Activated naive CD8-positive, alpha-beta T cell treated with anti-CD3 and anti-CD28 coated beads, Interleukin-2, amount 50 U/mL, for 16 hours (primary cell): ENCODE measurements at regions not wholly inside any gene's neighbourhood (a gene's known extent, or its start where the extent isn't known, plus 50 kb on each side); places are given as distances from the start of the nearest gene placed in this dataset.
"Not testable (repeated sequence)": the region's sequence is repeated elsewhere in the genome, so short reads cannot be mapped to it uniquely, and the experiment has no call there.

ENCODE experiments used
- DNase-seq: peaks from one replicate; pipeline ENCODE4 v3.0.0-alpha.2; 2020; ENCODE audit warnings: low read depth, low spot score

DNA sequence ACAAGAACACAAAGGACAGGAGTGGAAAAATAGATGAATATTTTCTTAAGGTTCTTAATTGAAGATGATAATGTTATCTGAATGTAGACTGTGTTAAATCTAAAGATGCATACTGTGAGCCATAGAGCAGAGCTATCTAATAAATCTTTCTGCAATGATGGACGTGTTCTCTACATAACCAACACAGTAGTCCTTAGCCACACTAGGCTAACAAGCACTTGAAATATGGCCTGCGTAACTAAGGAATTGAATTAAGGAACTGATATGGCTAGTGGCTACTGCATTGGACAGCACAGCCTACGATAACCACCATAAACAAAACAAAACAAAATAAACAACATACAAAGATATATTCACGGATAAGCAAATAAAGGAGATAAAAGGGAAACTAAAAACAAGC, 181.3 kb downstream of the LYPLAL1 start:
- no peak for DNase-seq

DNA sequence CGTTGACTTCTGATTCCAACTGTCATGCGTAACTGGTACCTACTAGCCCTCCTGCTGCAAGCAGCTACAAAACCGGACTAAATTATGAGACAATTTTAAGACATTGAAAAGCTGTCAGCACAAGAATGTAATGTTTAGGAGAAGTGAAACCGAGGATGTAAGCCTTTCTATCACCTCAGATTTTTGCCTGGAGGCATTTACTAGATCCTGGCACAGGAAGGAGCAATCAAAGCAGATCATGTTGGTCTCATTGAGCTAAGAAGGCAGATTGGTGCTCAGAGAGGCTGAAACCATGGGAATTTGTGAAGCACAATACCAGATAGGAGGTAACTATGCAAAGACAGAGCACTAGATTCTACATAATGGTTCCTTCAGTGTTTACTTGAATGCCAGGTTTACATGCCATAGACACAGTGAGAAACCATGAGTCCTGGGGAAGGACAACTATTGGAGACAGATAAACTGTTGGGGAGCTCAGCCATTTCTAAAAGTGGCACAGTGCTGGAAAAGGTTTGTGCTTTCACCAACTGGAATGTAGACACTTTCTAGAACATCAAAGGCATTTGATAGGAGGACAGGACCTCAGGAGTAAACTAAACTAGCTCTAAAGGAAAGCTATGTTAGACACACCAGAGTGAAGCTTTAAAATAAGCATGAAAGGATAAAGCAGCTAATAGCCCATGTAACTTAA, 179.4 kb downstream of the LYPLAL1 start:
- DNase-seq, result no peak

DNA sequence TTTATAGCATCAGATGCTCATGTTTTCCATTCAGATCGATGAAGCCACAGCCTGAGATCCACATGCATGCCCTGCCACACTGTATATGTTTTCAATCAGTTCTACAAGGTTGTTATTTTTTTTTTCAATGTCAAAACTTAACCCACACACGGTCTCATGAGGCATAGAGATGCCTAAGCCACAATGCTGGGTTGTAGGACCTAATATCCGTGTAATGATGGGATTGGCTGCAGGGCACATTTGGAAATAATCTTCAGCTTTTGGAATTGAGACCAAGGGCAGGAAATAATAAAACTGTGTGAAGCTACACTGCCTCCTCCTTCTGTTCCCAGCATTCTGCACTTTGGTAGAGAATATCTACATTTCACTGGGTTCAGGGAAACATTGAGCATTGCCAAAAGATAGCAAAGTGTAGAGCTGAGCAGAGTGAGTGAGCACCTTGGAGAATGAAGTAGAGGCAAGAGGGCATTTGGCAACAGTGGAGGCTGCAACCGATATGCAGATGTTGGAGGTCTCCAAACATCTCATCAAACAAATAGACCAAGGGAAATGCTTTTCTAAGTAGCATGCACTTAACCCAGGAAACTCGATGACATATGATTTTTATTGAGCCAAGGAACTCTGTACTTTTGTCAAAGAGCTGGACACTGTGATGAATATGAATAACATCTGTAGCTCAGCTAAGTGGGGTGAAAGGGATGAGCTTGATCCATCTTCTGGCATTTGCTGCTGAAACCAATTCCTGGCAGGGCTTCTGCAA, 176.7 kb downstream of the LYPLAL1 start:
- DNase-seq, result no peak

DNA sequence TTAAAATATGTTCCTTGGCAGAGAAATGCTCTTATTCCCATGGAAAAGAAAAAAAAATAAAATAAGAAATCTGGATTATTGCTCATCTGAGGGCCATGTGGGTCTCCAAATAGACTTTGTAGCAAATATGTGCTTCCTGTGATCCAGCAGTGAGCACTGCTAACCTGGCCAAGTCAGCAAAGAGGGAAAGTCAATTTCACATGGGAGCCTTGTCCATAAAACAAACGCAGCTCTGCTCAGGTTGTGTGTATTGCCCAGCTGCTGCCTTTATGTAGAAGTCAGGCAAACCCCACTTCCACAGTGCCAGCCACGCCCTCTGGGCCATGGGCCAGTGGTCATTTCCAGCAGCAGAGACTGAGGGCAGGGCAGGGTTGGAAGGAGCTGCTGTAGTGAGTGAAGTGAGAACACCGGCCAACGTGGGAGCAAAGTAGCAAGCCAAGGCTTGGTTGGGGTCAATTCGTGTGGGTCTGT, 174.3 kb downstream of the LYPLAL1 start:
- DNase-seq, result no peak

DNA sequence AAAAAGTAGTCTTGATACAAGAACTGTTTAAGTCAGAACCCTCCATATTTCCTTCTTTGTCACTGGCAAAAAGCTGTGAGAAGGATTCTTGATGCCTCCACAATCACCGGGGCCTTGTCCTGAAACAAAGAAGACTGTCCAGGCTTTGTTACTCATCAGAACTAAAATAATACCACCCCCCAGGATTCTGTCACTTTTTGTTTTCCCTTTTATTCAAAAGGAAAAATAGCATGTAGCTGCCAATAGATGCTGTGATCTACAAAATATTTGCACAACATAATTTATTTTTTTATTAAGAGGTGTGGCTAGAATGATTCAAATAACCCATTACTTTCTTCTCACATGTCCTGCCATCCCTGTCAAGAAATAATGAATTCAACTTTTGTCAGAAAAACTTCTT, 173.7 kb downstream of the LYPLAL1 start:
- no peak for DNase-seq

DNA sequence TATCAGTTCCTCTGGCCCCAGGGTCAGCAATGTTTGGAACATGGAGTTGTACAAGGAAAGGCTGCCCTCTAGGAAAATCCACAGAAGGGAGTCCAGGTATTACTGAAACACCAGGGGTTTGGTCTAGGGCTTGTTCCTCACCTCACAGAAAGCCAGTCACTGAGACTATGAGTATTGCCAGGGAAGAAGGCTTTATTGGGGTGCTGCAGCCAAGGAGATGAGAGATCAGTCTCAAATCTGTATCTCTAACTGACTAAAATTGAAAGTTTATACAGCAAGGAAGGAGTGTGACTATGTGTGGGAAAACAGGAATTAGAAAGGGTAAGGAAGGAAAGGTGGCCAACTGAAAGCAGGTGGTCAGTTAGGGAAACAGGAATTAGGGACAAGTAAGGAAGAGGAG, 172.3 kb downstream of the LYPLAL1 start:
- no peak for DNase-seq

DNA sequence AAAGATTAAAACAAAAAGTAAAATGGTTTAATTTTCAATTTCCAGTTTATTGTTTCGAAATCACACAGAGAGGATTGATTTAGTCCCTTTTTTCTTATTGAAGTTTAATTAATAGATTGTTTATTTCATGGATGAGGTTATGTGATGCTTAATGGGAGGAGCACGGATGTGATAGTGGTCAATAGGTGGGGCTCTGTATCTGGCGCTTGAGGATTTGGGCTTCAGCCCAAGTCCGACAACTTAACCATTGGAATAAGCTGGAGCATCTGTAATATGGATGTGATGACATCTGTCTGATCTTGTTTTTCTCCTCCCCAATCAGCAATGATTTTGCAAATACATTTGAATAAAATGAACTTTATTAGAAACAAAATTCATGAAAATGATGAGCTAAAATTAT, 169.2 kb downstream of the LYPLAL1 start:
- DNase-seq, result no peak

DNA sequence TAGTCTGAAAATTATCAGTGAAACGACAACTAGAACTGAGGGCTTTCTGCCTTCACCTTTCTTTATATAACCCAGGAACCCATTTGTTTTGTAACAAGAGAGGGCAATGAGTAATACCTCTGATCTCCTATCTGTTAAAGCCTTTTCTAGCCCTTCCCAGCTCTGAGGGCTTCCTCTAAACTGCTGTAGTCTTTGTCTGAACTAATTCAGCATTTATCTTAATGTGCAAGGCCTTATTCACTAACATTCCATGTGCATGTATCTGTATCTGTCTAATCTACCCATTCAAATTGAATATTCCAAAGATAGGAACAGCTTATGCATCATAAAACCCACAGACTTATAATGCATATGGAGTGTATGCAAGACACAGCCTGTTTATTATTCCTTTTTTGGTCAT, 167.1 kb downstream of the LYPLAL1 start:
- DNase-seq, result no peak

DNA sequence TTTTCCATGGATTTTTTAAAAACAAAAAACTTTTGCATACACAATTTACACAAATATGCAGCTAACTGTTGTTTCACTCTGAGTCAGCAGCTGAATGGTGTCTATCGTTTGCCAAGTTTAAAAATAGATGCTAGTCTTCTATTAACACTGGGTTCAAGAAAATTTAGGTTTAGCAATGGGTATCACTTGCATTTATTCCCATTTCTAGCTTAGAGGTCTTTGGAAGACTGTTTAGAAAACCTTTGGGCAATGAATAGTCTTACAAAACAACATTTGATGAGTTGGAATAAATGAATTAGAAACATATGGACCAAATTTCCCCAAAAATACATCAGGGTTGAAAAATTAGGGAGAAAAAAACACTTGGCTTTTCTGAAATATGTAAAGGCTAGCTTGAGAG, 165.8 kb downstream of the LYPLAL1 start:
- no peak for DNase-seq

DNA sequence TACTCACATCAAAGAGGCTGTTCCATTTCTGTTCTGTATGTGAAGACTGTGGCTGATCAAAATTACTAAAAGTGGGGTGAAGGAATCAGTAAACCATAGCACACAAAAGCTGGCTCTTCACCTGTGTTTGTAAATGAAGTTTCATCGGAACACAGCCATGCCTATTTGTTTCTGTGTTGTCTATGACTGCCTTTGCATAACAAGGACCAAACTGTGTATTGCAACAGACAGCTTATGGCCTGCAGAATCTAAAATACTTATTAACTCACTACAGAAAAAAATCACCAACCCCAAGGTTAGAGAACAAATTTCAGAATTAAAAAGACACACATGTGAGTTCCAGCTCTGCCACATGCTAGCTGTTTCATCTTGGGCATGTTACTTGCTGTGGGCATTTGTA, 163.9 kb downstream of the LYPLAL1 start:
- no peak for DNase-seq

DNA sequence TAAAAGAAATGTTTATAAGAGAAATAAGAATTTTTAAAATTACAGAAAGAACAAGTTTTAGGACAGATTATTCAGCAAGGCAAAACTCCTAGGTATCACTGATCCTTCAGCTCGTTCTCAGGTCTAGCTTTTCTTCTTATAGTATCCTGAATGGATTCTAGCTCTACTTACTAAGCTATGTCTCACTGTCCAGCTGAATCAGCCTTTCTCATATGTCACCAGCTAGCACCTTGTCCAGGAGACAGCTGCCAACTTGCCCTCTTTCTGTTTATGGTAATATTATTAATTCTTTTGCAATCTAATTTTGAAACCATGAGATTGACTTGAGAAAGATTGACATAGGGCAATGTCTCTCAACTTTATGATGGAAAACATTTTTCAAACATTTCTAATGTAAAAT, 159.9 kb downstream of the LYPLAL1 start:
- no peak for DNase-seq

DNA sequence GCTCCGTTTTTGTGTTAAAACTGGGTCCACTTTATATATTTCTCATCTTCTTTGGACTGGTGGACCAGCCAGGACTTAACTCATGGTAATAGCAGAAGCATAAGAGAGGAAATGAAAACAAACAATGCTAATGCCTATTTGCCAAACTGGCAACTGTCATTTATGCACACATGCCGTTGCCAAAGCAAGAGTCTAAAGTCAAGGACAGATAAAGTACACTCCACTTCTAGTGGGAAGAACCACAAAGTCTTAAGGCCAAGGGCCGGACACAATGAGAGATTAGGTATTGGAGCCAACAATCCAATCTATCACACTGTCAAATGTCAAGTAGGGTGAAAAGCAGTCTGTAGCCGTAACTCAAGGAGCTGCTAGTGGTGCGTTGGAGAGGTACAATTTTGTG, 157.7 kb downstream of the LYPLAL1 start:
- no peak for DNase-seq

DNA sequence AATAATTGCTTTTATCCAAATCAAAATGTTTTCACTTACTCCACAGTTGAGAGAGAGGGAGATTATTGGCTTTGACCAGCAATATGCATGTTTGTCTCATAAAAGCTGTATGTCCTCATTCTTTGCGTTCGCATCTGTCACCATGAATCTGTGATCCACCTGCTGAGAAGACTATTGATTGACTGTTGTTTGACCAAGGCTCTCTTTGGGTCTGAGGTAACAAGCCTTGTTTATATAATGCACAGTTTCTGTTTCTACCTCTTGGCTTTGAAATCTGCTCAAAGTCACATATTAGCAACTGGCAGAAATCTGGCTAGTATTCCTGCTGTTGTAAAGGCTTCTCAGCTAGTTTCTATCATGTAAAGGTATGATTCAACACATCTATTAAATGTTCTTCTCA, 157.0 kb downstream of the LYPLAL1 start:
- no peak for DNase-seq

DNA sequence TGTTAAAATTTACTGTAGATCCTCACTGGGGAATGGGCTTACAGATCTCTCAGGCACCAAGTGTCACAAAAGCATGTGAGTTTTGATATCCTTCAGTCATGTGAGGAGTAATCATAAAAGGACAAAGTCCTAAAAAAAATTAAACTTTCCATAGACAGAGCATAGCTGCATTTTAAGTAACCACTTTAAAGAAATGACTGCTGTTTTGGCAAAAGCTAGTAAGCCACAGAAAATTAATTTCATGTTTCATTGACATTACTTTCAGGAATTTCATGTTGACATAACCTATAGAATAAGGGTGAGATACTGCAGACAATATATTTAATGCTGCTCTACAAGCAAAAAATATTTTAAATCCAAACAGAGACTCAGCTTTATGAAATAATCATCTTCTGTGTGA, 156.3 kb downstream of the LYPLAL1 start:
- no peak for DNase-seq

DNA sequence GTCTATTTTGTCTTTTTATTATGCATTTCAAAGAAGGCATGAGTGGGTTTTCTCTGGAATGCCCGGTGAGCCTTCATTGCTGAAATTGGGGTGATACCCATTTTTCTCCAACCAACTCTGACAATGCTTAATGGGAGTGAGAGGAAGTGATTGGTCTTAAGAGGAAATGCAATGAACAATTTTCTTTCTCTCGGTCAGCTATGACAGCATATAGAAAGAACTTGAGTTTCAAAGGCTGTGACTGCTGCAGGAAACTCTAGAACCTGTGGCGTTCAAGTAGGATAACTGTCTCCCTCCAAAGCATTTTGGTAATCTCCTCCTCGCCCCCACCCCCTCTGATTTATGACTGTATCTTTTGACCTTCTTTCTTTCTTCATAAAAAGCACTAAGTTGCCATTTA, 155.9 kb downstream of the LYPLAL1 start:
- no peak for DNase-seq

DNA sequence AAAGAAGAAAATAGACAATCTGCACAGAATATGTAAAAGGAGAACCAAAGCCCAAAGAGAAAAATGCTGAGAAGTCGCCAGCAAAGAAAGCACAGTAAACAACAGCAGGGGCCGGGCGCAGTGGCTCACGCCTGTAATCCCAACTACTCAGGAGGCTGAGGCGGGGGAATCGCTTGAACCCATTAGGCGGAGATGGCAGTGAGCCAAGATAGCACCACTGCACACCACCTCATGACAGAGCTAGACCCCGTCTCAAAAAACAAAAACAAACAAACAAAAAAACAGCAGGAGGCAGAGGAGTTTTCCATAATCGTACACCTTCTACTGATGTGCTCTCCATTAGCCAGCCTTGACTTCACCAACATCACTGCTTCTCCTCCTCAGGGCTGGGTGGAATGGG, 153.2 kb downstream of the LYPLAL1 start:
- DNase-seq, result no peak

DNA sequence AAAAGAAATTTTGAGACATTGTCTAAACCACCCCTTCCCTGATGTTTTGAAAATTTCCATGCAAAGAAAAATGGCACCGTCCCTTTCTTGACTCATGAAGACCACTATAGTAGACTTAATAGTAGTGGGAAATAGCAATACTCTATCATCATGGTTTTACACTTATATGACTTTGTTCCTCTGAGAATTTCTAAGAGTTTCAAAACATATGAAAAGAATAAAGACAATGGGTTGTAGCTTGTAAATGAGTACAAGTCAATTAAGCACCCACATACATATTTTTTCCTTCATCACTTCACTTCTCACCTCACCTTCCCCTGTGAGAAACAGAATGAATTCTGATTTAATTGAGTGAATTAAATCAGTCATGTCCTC, 151.7 kb downstream of the LYPLAL1 start:
- no peak for DNase-seq

DNA sequence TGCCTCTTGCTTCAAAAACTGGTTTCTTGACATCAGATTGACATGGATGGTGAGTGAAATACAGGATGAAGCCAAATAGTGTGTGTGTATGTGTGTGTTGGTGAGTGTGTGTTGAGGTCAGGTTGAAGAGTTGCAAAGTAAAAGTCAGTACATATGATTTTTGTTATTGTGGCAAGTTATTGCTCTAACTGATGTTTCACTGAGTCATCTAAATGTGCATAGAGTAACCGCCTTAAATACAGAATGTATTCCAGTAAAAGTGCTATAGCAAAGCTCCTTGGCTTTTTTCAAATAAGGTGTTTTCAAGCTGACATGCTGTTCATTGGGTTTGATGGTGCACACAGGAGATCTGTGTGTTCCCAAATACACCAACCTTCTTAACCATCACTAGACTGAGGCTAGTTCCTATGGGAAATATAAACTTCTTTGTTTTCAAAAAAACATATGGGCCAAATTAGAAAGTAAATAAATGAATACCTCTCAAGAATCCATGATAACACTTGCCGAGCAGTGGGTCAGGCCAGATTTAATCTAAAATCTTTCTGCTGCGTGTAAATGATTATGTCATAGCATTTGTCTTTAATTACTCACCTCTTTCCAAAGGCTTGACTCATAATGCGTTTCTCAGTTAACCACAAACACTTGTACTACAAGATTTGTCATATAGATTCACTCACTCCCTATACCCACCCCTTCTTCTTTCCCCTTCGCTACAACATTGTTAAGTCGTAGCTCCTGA, 151.1 kb downstream of the LYPLAL1 start:
- DNase-seq, result no peak

DNA sequence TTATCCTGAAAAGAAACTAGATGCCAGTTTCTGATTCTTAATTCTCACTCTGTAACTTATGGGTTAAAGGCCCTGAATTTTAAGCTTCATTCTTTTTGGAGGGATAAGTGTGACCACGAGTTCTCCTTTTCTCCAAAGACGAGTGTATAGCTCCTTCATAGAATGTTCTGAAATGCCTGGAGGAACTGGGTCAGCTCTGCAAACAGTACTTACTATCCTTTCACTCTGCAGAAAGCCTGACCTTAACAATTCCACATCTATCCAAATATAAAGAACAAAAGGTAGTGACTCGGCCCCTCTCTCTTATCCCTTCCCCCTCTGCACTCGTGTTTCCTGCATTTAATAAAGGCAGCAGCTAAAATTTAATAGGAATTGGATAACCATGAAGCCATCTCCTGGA, 150.5 kb downstream of the LYPLAL1 start:
- no peak for DNase-seq

DNA sequence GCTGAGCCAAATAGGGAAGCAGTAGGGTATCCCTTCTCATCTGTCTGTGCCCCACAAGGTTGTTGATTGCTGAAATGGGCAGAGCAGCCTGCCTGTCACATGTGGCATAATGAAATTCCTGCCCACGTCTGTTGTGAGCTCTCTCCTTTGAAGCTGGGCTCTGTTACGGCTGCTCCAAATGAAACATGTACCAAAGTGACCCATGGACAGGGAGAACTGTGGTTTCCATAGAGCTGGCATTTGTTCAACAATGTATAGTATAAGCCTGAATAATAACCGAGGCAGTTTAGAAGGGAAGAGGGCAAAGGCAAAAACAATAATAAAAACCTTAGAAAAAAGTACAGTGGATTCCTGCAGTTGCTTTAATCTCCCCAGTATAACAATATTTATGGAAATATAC, 149.7 kb downstream of the LYPLAL1 start:
- DNase-seq, result no peak

DNA sequence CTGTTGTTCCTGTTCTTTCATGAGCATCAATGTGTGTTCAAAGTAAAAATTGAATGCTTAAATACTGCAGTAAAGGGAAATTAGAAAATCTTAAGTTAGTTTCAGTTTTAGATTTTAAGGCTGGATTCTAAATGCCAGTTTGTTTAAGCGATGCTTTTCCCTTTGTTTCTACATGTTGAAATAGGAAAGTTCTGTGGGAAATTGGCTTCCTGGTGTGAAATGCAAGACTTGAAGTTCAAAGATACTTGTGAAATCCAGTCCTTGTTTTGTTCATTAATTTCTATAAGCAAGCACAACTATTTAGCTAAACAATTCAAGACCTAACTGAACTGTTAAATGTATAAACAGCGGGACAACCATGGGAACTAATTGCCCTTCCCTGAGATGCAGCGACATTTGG, 149.1 kb downstream of the LYPLAL1 start:
- no peak for DNase-seq

DNA sequence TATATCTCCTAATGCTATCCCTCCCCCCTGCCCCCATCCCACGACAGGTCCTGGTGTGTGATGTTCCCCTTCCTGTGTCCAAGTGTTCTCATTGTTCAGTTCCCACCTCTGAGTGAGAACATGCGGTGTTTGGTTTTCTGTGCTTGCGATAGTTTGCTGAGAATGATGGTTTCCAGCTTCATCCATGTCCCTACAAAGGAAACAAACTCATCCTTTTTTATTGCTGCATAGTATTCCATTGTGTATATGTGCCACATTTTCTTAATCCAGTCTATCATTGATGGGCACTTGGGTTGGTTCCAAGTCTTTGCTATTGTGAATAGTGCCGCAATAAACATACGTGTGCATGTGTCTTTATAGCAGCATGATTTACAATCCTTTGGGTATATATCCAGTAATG, 146.9 kb downstream of the LYPLAL1 start:
- not testable (repeated sequence) for DNase-seq

DNA sequence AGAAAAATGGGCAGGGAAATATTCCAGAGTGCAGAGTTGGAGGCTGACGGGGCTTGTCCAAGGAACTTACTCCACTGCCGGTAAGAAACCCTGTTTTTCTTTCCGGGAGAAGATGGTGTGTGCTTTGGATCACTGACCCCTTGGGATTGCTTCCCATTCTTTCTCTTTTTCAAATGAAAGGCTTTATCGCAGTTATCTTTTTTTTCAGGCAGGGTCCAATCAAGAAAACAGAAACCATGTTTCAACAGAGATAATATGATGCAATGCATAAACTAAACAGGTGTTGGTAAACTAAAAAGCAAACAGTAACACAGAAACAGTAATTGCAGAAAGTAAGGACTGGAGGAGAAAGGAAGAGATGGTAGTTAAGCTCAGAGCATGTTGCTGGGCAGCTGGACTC, 145.1 kb downstream of the LYPLAL1 start:
- DNase-seq, result no peak
